GM13977 (cell line): ENCODE measurements at regions not wholly inside any gene's neighbourhood (a gene's known extent, or its start where the extent isn't known, plus 50 kb on each side); places are given as distances from the start of the nearest gene placed in this dataset.

Source experiments
- DNase-seq: peaks from one replicate; pipeline ENCODE4 v3.0.0; 2012; ENCODE audit warnings: low spot score
- CTCF ChIP-seq: IDR thresholded peaks from 2 replicates; pipeline ENCODE4 v1.5.1; 2012; ENCODE audit warnings: mild to moderate bottlenecking, control low read depth; ENCODE audit not compliant: insufficient read depth; ENCODE audit errors: extremely low read depth, missing control alignments
- in situ Hi-C: fragments of 300-500 bp; cut with MboI; formaldehyde crosslinking; loops from one replicate; pipeline ENCODE4 v1.12.0; 2022; ENCODE audit warnings: low sequenced_read_pairs, low pct_unique_long_range_greater_than_20kb, mixed read lengths, inconsistent platforms; ENCODE audit not compliant: unreplicated experiment

GRCh38 chr2:12440731-12441130 is 276.0 kb upstream of the TRIB2 start:
- no peak for DNase-seq
- in situ Hi-C loops = no loop called here
- no peak for TF ChIP-seq CTCF

- in situ Hi-C loops = no loop called here
- TF ChIP-seq CTCF = no peak
- DNase-seq = no peak
Observed at GRCh38 chr2:12441750-12442475, 274.8 kb upstream of the TRIB2 start.

GRCh38 chr2:12442476-12442847 is 274.3 kb upstream of the TRIB2 start:
- TF ChIP-seq CTCF = no peak
- in situ Hi-C loops = no loop called here
- DNase-seq = no peak

- no peak for DNase-seq
- TF ChIP-seq CTCF = no peak
- in situ Hi-C loops = no loop called here
Observed at GRCh38 chr2:12448846-12449505, 267.8 kb upstream of the TRIB2 start.

- in situ Hi-C loops = no loop called here
- no peak for TF ChIP-seq CTCF
- DNase-seq = no peak
Observed at GRCh38 chr2:12451726-12452125, 265.0 kb upstream of the TRIB2 start.

- no peak for DNase-seq
- TF ChIP-seq CTCF = no peak
- in situ Hi-C loops = no loop called here
Observed at GRCh38 chr2:12452185-12452584, 264.6 kb upstream of the TRIB2 start.
